HG02970 (cell line): ENCODE measurements at regions not wholly inside any gene's neighbourhood (a gene's known extent, or its start where the extent isn't known, plus 50 kb on each side); places are given as distances from the start of the nearest gene placed in this dataset.
"Not testable (repeated sequence)": the region's sequence is repeated elsewhere in the genome, so short reads cannot be mapped to it uniquely, and the experiment has no call there.

Source experiments
- ATAC-seq: cut with Tn5 transposase; IDR thresholded peaks from one replicate; pipeline ENCODE4 v1.9.1; 2021; ENCODE audit warnings: mild to moderate bottlenecking, moderate library complexity, moderate number of reproducible peaks; ENCODE audit not compliant: unreplicated experiment, low FRiP score

GRCh38 chr5:121055586-121055985 lies 591.5 kb downstream of the PRR16 start:
- ATAC-seq: no peak

- not testable (repeated sequence) for ATAC-seq
Observed at GRCh38 chr5:121064241-121064640, 600.1 kb downstream of the PRR16 start.

GRCh38 chr5:121086671-121087070 lies 622.6 kb downstream of the PRR16 start:
- ATAC-seq: no peak

- ATAC-seq: no peak
Observed at GRCh38 chr5:121087560-121087959, 623.5 kb downstream of the PRR16 start.

- no peak for ATAC-seq
Observed at GRCh38 chr5:121088341-121088740, 624.2 kb downstream of the PRR16 start.

- no peak for ATAC-seq
Observed at GRCh38 chr5:121090822-121091221, 626.7 kb downstream of the PRR16 start.

- ATAC-seq: no peak
Observed at GRCh38 chr5:121100931-121101330, 636.8 kb downstream of the PRR16 start.

GRCh38 chr5:121105921-121106320 lies 641.8 kb downstream of the PRR16 start:
- no peak for ATAC-seq

GRCh38 chr5:121106721-121107690 lies 642.9 kb downstream of the PRR16 start:
- not testable (repeated sequence) for ATAC-seq

GRCh38 chr5:121108725-121109124 lies 644.6 kb downstream of the PRR16 start:
- no peak for ATAC-seq

- no peak for ATAC-seq
Observed at GRCh38 chr5:121109817-121110216, 645.7 kb downstream of the PRR16 start.

- no peak for ATAC-seq
Observed at GRCh38 chr5:121121786-121122185, 657.7 kb downstream of the PRR16 start.

GRCh38 chr5:121138495-121138907 lies 674.4 kb downstream of the PRR16 start:
- no peak for ATAC-seq

- no peak for ATAC-seq
Observed at GRCh38 chr5:121138952-121139351, 674.9 kb downstream of the PRR16 start.

- ATAC-seq: no peak
Observed at GRCh38 chr5:121144764-121145163, 680.7 kb downstream of the PRR16 start.

- no peak for ATAC-seq
Observed at GRCh38 chr5:121151534-121151933, 687.4 kb downstream of the PRR16 start.

GRCh38 chr5:121152411-121152810 lies 688.3 kb downstream of the PRR16 start:
- no peak for ATAC-seq

GRCh38 chr5:121156565-121156964 lies 692.5 kb downstream of the PRR16 start:
- no peak for ATAC-seq

- ATAC-seq: no peak
Observed at GRCh38 chr5:121158451-121158850, 693.2 kb upstream of the FTMT start.

GRCh38 chr5:121160591-121160990 lies 691.1 kb upstream of the FTMT start:
- ATAC-seq: no peak

- ATAC-seq: no peak
Observed at GRCh38 chr5:121164632-121165031, 687.0 kb upstream of the FTMT start.

- ATAC-seq: no peak
Observed at GRCh38 chr5:121171361-121171760, 680.3 kb upstream of the FTMT start.
